ENCODE measurements at regions not wholly inside any gene's neighbourhood (a gene's known extent, or its start where the extent isn't known, plus 50 kb on each side); places are given as distances from the start of the nearest gene placed in this dataset.

DNA sequence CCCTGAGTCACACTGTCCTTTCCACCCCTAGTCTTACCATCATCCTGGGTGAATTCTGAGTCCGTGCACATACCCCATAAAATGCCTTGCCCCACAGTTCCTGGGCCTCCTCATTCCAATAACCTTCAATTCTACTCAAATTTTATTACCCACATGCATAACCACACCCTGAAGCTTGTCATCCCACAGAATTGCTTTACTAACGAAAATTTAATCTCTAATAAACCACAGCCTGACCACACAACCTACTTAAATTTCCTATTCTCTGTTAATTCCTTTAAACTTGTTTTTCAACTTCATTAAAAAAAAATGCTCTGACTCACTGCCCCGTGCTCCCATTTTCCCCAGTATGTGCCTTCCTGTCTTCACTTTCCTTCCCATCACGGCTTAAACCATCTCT lies 205.9 kb downstream of the PHLDA1 start:
- Histone ChIP-seq H3F3A (ENCODE audit: insufficient read depth, low read length, poor library complexity, severe bottlenecking) (no peaks in the 10 kb centered on the region), H3K4me3 (ENCODE audit: low read length) (no peak overlapping the region), H3K4me2 (ENCODE audit: low read length) (no peak overlapping the region), H3K36me3 (ENCODE audit: insufficient read depth, low read length) (no peaks in the 10 kb centered on the region), H2AFZ (ENCODE audit: low read depth, low read length) (no peak overlapping the region), H3K27me3 (ENCODE audit: insufficient read depth, low read depth, low read length) (no peaks in the 10 kb centered on the region), H3K9ac (ENCODE audit: low read length) (no peak overlapping the region), H3K79me2 (replicated peaks; ENCODE audit: insufficient read depth, low read length) (no peaks in the 10 kb centered on the region), H3K9me2 (ENCODE audit: insufficient read depth, low read length) (no peaks in the 10 kb centered on the region), H3K27ac (ENCODE audit: low read length) (no peak overlapping the region), H4K20me1 (ENCODE audit: insufficient read depth) (no peaks in the 10 kb centered on the region), H3K9me3 (ENCODE audit: low read length) (no peaks in the 10 kb centered on the region)
- TF ChIP-seq, protein P1, sequence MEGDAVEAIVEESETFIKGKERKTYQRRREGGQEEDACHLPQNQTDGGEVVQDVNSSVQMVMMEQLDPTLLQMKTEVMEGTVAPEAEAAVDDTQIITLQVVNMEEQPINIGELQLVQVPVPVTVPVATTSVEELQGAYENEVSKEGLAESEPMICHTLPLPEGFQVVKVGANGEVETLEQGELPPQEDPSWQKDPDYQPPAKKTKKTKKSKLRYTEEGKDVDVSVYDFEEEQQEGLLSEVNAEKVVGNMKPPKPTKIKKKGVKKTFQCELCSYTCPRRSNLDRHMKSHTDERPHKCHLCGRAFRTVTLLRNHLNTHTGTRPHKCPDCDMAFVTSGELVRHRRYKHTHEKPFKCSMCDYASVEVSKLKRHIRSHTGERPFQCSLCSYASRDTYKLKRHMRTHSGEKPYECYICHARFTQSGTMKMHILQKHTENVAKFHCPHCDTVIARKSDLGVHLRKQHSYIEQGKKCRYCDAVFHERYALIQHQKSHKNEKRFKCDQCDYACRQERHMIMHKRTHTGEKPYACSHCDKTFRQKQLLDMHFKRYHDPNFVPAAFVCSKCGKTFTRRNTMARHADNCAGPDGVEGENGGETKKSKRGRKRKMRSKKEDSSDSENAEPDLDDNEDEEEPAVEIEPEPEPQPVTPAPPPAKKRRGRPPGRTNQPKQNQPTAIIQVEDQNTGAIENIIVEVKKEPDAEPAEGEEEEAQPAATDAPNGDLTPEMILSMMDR (IDR thresholded peaks at IDR 0.05; ENCODE audit: poor library complexity, severe bottlenecking) = no peak

DNA sequence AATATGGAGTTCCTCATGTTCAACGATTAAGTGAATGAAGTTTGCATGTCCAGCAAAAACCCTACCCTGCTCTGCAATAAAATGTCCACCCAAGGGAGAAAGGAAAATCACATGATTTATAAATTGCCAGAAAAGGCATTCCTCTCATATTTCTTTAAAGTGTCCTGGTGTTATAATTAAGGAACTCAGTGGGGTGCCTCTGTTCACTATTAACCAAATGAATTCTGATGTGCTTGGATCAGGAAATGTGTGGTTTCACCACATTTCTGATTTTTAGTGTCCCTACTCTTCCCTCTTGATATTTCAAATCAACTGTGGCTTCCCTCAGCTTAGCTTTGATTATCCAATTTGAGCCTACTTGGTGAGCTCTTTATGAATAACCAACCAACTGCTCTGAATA lies 208.1 kb downstream of the PHLDA1 start:
- H3F3A ChIP-seq (ENCODE audit: insufficient read depth, low read length, poor library complexity, severe bottlenecking) = no peaks in the 10 kb centered on the region
- no peaks in the 10 kb centered on the region for H3K27me3 ChIP-seq (ENCODE audit: insufficient read depth, low read depth, low read length)
- no peak overlapping the region for H3K4me3 ChIP-seq (ENCODE audit: low read length)
- no peak overlapping the region for H2AFZ ChIP-seq (ENCODE audit: low read depth, low read length)
- no peaks in the 10 kb centered on the region for H4K20me1 ChIP-seq (ENCODE audit: insufficient read depth)
- H3K27ac ChIP-seq (ENCODE audit: low read length) = no peak overlapping the region
- no peaks in the 10 kb centered on the region for H3K9me2 ChIP-seq (ENCODE audit: insufficient read depth, low read length)
- no peaks in the 10 kb centered on the region for H3K79me2 ChIP-seq (replicated peaks; ENCODE audit: insufficient read depth, low read length)
- H3K36me3 ChIP-seq (ENCODE audit: insufficient read depth, low read length) = no peaks in the 10 kb centered on the region
- no peaks in the 10 kb centered on the region for H3K9me3 ChIP-seq (ENCODE audit: low read length)
- TF ChIP-seq, protein P1 (IDR thresholded peaks at IDR 0.05; ENCODE audit: poor library complexity, severe bottlenecking) = no peak
- TF ChIP-seq TAF1 (IDR thresholded peaks at IDR 0.05; ENCODE audit: low read depth) = no peak
- TF ChIP-seq EZH2 (IDR thresholded peaks at IDR 0.05; ENCODE audit: borderline replicate concordance, insufficient read depth, low read length, poor library complexity, severe bottlenecking) = no peak
- TF ChIP-seq, protein P2, sequence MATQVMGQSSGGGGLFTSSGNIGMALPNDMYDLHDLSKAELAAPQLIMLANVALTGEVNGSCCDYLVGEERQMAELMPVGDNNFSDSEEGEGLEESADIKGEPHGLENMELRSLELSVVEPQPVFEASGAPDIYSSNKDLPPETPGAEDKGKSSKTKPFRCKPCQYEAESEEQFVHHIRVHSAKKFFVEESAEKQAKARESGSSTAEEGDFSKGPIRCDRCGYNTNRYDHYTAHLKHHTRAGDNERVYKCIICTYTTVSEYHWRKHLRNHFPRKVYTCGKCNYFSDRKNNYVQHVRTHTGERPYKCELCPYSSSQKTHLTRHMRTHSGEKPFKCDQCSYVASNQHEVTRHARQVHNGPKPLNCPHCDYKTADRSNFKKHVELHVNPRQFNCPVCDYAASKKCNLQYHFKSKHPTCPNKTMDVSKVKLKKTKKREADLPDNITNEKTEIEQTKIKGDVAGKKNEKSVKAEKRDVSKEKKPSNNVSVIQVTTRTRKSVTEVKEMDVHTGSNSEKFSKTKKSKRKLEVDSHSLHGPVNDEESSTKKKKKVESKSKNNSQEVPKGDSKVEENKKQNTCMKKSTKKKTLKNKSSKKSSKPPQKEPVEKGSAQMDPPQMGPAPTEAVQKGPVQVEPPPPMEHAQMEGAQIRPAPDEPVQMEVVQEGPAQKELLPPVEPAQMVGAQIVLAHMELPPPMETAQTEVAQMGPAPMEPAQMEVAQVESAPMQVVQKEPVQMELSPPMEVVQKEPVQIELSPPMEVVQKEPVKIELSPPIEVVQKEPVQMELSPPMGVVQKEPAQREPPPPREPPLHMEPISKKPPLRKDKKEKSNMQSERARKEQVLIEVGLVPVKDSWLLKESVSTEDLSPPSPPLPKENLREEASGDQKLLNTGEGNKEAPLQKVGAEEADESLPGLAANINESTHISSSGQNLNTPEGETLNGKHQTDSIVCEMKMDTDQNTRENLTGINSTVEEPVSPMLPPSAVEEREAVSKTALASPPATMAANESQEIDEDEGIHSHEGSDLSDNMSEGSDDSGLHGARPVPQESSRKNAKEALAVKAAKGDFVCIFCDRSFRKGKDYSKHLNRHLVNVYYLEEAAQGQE (IDR thresholded peaks at IDR 0.05; ENCODE audit: borderline replicate concordance) = no peak
- no peak for TF ChIP-seq RAD21 (conservative IDR thresholded peaks at IDR 0.05)
- no peak overlapping the region for H3K9ac ChIP-seq (ENCODE audit: low read length)
- no peak overlapping the region for H3K4me2 ChIP-seq (ENCODE audit: low read length)

DNA sequence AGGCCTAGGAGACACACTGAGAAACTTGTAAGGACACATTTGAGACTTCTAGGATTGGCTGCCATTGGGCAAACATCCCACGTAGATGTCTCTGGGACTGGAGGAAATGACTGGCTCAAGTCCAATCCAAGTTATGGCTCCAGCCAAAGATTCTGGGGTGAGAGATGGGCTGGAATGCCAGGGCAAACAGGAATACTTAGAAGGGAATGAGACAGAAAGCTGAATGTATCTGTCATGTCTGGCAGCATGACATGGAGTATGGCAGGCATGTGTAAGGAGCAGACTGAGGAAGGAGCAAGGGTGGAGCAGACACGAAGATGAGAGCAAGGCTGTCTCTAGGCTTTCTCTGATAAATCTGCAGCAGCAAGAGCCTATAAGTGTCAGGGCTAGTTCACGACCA lies 209.2 kb downstream of the PHLDA1 start:
- TF ChIP-seq EP300 (conservative IDR thresholded peaks at IDR 0.05; ENCODE audit: poor library complexity, severe bottlenecking) (no peak), EZH2 (IDR thresholded peaks at IDR 0.05; ENCODE audit: borderline replicate concordance, insufficient read depth, low read length, poor library complexity, severe bottlenecking) (no peak)
- Histone ChIP-seq H3F3A (ENCODE audit: insufficient read depth, low read length, poor library complexity, severe bottlenecking) (no peaks in the 10 kb centered on the region), H3K36me3 (ENCODE audit: insufficient read depth, low read length) (no peaks in the 10 kb centered on the region), H3K9me3 (ENCODE audit: low read length) (no peaks in the 10 kb centered on the region), H3K27me3 (ENCODE audit: insufficient read depth, low read depth, low read length) (no peaks in the 10 kb centered on the region), H3K9ac (ENCODE audit: low read length) (no peak overlapping the region), H4K20me1 (ENCODE audit: insufficient read depth) (no peaks in the 10 kb centered on the region), H2AFZ (ENCODE audit: low read depth, low read length) (no peak overlapping the region), H3K9me2 (ENCODE audit: insufficient read depth, low read length) (no peaks in the 10 kb centered on the region), H3K4me2 (ENCODE audit: low read length) (no peak overlapping the region), H3K79me2 (replicated peaks; ENCODE audit: insufficient read depth, low read length) (no peaks in the 10 kb centered on the region), H3K27ac (ENCODE audit: low read length) (no peak overlapping the region), H3K4me3 (ENCODE audit: low read length) (no peak overlapping the region)

Data from neural cell (in vitro differentiated cells).